ENCODE measurements at regions not wholly inside any gene's neighbourhood (a gene's known extent, or its start where the extent isn't known, plus 50 kb on each side); places are given as distances from the start of the nearest gene placed in this dataset.

DNA sequence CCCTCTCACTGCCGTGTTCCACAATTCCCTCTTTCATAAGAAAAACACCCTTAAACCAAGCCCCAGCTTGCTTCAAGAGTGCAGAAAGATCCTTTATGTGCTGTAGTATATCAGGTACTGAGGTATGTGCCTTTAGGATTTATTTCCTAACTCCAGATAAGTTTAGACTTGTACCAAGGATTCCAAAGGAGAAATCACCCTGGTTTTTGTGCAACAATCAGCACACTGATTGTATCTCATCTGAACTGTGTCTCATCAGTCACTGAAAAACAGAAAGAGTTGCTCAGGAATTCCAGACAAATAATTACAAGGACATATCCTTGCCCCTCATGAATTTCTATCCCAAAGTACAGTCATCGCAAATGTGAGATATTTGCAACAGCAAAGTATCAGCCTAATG is 77.2 kb upstream of the PTPRZ1 start:
- no peak for TF ChIP-seq POLR2AphosphoS5 (IDR thresholded peaks at IDR 0.05; ENCODE audit: low read depth)
- TF ChIP-seq, protein P1, sequence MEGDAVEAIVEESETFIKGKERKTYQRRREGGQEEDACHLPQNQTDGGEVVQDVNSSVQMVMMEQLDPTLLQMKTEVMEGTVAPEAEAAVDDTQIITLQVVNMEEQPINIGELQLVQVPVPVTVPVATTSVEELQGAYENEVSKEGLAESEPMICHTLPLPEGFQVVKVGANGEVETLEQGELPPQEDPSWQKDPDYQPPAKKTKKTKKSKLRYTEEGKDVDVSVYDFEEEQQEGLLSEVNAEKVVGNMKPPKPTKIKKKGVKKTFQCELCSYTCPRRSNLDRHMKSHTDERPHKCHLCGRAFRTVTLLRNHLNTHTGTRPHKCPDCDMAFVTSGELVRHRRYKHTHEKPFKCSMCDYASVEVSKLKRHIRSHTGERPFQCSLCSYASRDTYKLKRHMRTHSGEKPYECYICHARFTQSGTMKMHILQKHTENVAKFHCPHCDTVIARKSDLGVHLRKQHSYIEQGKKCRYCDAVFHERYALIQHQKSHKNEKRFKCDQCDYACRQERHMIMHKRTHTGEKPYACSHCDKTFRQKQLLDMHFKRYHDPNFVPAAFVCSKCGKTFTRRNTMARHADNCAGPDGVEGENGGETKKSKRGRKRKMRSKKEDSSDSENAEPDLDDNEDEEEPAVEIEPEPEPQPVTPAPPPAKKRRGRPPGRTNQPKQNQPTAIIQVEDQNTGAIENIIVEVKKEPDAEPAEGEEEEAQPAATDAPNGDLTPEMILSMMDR (IDR thresholded peaks at IDR 0.05; ENCODE audit: insufficient read depth, low read length) = no peak
- TF ChIP-seq GABPA (IDR thresholded peaks at IDR 0.05; ENCODE audit: low read depth) = no peak
- TF ChIP-seq SPI1 (IDR thresholded peaks at IDR 0.05; ENCODE audit: borderline replicate concordance, low read depth) = no peak
- TF ChIP-seq REST (IDR thresholded peaks at IDR 0.05; ENCODE audit: insufficient replicate concordance, low read depth) = no peak
- no peak overlapping the region for H3K27ac ChIP-seq (replicated peaks)

GRCh38 chr7:121793716-121794115 is 79.2 kb upstream of the PTPRZ1 start:
- H3K27me3 ChIP-seq (ENCODE audit: insufficient read depth, poor library complexity, severe bottlenecking) = no peaks in the 10 kb centered on the region
- no peak overlapping the region for H3K4me3 ChIP-seq (replicated peaks; ENCODE audit: insufficient read depth, low read length)
- no peak for DNase-seq (ENCODE audit: low read depth in 1 of 2, low spot score in 1 of 2)
- no peak for TF ChIP-seq POLR2AphosphoS5 (IDR thresholded peaks at IDR 0.05; ENCODE audit: low read depth)
- TF ChIP-seq SPI1 (IDR thresholded peaks at IDR 0.05; ENCODE audit: borderline replicate concordance, low read depth) = no peak
- TF ChIP-seq REST (IDR thresholded peaks at IDR 0.05; ENCODE audit: insufficient replicate concordance, low read depth) = no peak
- TF ChIP-seq, protein P1 (IDR thresholded peaks at IDR 0.05; ENCODE audit: insufficient read depth, low read length) = no peak
- no peak for TF ChIP-seq GABPA (IDR thresholded peaks at IDR 0.05; ENCODE audit: low read depth)
- no peak overlapping the region for H3K27ac ChIP-seq (replicated peaks)

More for the DNA sequence above, 77.2 kb upstream of the PTPRZ1 start:
- H3K4me3 ChIP-seq (replicated peaks; ENCODE audit: insufficient read depth, low read length) = no peak overlapping the region
- no peak for DNase-seq (ENCODE audit: low read depth in 1 of 2, low spot score in 1 of 2)
- H3K27me3 ChIP-seq (ENCODE audit: insufficient read depth, poor library complexity, severe bottlenecking) = no peaks in the 10 kb centered on the region

DNA sequence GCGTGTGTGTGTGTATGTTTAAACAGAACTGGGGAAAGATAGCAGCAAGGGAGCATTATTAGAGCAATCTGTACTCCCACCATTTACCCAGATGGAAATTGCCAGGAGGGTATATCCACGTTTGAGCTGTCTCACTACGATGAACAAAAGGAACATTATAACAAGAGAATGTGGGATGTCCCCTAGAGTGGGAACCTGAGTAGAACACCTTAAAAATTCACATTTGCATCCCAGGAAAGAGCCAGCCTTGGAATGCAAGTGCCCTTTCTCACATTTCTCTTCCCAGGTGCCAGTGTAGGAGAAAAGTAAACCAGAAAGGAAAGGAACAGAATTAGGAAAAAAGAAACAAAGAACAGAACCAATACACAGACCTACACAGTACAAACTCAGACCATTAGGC is 95.3 kb upstream of the PTPRZ1 start:
- Histone ChIP-seq H3K27ac (replicated peaks) (no peak overlapping the region), H3K27me3 (ENCODE audit: insufficient read depth, poor library complexity, severe bottlenecking) (no peaks in the 10 kb centered on the region), H3K4me3 (replicated peaks; ENCODE audit: insufficient read depth, low read length) (no peak overlapping the region)
- DNase-seq (ENCODE audit: low read depth in 1 of 2, low spot score in 1 of 2) = no peak
- TF ChIP-seq SPI1 (IDR thresholded peaks at IDR 0.05; ENCODE audit: borderline replicate concordance, low read depth) (no peak), GABPA (IDR thresholded peaks at IDR 0.05; ENCODE audit: low read depth) (no peak), POLR2AphosphoS5 (IDR thresholded peaks at IDR 0.05; ENCODE audit: low read depth) (no peak), REST (IDR thresholded peaks at IDR 0.05; ENCODE audit: insufficient replicate concordance, low read depth) (no peak)
- TF ChIP-seq, protein P1 (IDR thresholded peaks at IDR 0.05; ENCODE audit: insufficient read depth, low read length) = no peak
